Colon (tissue), 2 donors: ENCODE measurements at regions not wholly inside any gene's neighbourhood (a gene's known extent, or its start where the extent isn't known, plus 50 kb on each side); places are given as distances from the start of the nearest gene placed in this dataset.

Experiments
- FAIRE-seq: peaks from 2 replicates; lab custom pipeline; 2012; peaks lifted over from hg19 to GRCh38; lab: Jason Lieb, UNC
- donor health status: control.
- donor health status: control.

DNA sequence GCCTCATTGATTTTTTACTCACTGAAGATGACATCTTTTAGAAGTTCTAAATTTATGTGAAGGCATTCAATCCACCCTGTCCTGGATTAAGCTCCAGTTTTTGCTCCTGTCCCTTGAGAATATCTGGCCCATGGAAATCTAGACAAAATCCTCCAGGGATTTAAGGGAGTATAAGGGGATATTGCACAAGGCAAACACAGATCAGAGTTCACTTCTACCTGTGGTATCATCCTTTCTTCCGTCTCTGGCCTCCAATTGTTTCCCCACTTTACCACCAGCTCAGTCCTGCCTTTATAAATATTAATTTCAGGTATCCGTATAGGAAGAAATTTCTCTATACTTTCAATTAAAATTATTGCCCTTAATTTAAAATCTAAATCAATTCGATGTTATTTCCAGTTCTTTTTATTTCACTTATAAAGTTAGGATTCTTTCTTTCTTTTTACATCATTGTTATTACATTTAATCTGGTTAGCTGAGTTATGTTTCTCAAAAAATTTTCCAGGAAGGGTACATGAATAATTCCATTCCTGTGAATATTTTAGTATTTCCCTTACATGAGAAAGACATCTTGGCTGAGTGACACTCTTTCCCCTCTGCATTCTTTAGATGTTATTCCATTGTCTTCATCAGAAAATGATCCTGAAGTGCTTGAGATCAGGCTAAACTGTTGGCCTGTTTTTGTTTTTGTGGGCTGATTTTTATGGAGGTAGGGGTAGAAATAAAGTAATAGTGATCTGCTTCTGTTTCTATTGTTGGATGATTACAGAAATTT is 194.3 kb upstream of the MAP3K1 start:
- no peak for FAIRE-seq

DNA sequence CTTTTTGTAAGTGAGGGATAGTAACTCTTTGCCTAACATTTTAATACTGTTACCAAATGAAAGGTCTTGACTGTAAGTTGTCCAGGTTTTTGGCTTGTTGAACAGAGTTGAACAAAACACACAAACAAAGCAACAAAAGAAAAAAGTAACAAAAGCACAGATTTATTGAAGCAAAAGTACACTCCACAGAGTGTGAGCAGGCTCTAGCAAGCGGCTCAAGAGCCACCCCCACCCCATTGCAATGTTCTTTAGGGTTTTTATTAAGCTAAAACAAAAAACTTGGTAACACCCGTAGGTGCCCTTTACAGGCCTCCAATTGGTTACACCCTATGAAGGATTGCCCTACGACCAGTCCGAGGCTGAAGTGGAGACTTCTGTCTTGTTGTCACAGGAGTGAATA is 197.4 kb upstream of the MAP3K1 start:
- FAIRE-seq: no peak

DNA sequence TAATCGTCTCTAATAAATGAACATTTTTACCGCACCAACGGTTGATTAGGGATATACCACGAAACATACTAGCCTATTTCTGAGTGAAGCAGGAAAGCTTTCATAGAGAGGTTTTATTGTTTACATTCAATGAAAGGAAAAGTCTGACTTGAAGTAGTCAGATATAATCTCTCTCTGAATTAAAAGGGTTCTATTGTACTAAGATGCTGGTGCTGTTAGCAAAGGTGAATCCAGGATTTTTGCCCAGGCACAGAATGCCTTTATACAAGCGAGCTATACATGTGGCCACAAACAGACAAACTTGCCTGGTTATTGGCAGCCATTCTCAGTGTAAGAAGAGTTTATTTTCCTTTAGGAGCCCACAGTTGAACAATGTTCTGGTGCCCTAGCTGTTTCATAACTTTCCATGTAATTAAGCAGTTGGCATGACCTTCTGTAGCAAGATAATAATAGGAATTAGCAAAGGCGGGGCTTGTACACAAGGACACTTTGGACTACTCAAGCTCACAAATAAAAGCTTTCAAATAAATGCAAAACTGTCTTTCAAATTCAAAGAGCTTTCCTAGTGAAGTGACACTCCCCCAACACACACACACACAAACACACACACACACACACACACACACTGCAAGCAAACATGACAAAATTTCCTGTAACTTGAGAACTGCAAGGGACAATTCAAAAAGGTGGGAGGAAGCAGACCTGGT is 198.7 kb upstream of the MAP3K1 start:
- FAIRE-seq: no peak

DNA sequence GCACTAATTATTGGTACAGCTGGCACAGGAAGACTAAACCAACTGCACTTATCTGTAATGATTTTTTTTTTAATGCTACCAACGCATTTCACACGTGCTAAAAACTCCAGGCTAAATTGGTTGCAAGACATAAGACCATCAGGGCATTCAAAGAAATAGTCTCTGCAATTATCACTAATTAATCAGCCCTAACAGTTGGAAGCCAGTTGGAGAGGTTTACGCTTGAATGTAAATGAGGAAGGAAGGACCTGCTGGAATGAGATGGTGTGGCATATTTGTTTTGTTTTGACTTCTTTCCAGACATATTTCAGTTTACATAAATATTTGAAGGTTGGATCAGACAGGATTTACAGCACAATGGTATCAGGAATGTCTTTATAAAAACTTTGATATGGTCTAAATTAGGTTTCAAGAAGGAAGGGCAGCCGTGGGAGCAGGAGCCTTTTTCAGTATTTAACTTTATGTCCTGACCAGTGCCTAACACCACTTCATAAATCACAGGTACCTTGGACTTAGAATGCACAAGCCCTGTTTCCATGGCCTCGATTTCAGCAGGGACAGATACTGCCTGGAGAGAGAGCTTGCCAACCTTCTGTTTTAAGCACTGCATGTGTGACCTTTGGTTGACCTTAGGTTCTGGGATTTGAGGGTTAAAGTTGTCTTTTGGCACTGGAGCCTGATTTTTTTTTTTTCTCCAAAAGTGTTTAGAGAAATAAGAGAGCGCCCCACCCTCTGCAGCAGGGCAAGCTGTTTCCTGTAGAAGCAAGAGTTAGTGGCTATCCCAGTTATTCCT is 199.8 kb upstream of the MAP3K1 start:
- no peak for FAIRE-seq

DNA sequence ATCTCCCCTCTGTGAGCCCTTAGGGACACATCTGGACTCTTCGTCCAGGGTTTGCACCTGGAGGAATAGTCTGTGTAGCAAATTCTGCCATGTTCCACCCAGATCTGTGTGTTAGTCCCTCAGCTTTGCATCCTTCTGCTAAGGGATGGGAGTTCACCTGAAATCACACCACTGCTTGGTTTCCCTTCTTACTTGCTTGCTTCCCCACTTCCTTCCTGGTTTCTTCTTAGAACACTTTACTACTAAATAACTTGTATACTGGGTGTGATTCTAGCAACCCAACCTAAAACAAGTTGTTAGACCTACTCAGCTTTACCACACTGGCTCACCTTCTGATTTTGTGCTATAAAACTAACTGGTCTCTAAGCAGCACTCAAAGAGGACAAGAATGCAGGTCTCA is 202.6 kb upstream of the MAP3K1 start:
- no peak for FAIRE-seq

DNA sequence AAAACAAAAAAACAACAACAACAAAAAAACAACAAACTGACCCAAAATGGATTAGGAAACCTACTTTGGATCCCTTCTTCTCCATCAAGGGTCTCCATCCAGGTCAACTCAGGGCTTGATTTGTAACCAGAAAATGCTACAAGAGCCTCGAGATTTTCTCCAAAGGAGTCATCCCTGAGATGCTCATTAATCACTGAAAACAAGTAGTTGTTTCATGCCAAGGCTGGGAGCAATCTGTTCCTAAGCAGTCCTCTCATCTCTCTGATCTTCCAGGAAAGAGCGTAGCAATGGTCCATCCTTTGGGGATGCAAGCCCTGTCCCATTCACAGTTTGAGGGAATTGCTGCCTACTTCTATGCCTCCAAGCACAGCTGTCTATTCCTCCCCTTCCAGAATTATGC is 203.0 kb upstream of the MAP3K1 start:
- no peak for FAIRE-seq

DNA sequence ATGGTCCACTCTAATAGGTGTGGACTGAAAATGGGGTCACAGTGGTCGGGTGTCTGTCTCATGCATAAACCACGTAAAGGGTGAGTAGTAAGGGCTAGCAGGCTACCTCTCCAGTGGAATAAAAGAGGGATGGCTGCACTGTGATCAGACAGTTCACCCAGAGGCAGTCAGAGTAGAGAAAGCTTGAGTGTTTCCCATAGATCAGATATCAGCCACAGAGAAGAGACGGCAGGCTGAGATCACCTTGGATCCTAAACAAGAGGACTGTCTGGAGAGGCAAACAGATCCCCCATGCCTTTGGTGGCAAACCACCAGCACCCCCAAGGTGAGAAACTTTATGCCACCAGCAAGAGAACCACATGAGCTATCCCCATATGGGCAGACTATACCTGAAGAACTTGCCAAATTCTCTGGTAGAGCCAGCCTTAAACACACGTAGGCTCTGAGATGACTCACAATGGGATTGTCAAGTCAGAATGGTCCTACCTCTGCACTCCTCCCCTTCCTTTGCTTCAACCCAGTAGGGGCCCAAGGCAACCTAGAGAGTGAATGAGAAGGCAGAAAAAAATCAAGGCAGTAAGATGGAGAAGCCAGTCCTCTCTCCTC is 205.2 kb upstream of the MAP3K1 start:
- no peak for FAIRE-seq

DNA sequence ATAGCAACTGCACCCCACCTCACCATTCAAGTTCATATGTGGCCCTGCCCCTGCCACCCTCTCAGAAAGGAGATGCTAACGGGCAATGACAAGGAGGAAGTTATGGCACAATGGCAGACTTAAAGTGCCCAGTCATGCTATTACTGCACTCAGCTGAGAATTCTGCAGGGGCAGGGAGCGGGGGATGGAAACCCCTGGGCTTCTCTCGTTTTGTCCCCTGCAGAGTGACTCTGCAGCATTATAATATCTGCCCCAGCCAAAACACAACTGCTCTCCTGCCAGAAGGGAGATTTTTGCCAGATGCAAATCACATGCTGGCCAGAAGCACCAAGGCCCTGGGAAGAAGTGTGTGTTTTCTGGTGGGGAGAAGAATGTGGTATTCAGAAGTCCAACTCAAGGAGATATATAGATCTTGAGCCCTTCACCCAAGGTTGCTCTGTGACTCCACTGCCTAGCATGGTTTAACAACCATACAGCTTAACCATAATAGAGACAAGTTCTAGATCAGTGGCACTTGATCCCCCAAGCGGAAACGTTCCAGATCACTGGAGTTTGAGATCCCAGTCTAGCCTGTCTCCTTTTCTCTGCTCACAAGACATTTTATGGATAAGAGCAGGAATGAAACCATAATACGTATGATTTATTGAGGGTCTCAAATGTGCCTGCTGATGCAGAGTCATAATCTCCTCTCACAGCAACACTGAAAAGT is 207.0 kb upstream of the MAP3K1 start:
- FAIRE-seq: no peak

DNA sequence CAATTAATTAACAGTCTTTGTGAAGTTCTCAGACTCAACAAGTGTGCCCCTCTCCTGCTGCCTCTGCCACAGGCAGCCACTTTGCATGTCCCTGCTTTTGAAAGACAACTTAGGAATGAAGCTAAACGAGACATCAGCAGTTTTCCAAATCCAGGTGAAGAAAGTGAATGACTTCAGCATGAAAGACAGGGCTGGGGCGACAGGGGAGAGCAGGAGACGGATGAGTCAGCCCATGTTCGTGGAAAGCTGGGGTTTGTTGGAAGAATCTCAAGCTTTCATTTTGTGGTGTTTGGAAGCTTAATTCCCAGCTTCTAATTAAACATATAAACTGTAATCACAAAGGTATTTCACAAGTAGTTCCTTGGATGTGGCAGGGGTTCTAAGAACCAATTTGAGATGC is 207.8 kb upstream of the MAP3K1 start:
- FAIRE-seq: no peak

DNA sequence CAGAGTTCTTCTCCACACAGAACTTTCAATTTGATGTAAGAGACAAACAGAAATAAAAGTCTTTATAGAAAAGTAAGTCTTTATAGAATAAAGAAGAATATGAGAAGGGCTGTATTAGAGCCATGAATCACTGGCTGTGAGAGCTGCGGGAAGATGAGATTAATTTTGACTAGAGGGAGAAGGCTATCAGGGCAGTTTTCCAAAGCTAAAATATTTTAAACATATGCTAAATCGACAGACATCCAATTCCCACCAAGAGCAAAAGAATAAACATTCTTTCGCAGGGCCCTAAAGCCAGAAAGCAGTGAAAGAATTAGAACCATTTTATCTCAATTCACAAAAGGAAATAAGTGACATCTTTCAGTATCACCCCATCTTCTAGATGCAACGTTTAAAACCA is 208.3 kb upstream of the MAP3K1 start:
- FAIRE-seq: no peak

DNA sequence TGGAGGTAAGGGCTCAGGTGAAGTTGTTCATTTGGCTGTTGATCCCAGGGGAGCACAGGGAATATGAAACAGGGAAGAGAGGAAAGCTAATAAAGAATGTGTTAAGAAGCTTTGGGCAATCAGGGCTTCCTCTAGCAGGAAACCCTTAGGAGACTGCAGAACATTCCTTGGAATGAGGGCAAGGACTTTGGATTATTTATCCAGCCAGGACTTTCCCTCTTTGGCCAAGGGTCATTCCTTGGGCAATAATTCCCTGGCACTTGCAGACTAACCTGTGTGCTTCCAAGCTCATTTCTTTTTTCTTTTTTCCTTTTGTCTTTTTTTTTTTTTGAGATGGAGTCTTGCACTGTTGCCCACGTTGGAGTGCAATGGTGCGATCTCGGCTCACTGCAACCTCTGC is 209.2 kb upstream of the MAP3K1 start:
- FAIRE-seq: no peak

DNA sequence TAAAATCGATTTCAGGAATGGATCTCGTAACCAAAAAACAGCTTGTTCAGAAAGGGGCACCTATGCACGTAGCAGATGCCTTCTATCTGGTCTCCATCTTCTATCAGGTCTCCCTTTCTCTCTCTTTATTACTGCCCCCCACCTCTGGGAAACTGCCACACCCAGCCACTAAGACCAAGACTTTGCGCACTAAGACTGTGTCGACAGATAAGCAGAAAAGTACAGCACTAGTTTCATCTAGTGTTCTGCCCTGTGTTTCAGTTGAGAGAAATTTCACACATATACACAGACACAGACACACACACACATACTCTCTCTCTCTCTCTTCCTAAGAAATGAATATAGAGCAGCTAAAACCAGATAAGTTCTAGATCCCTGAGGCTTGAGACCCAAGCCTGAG is 210.1 kb upstream of the MAP3K1 start:
- FAIRE-seq: no peak

DNA sequence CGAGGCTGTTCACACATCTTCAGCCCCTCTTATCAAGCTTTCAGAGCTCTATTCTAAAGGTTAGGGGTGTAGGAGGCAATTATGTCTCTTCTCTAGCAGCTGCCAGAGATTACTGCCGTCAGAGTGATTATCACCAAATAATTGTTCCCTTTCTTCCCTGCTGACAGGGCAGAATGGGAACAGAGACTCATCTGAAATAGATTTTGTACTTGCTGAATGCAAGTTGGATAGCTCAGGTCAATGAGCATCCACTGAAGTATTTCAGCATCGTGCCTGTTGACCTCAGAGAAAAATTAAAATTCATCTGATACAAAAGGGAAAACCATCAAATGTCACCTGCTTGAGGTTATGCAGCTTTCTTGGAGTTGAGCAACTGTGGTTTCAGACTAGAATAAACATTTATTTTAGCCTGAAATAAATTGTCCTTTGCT is 213.7 kb upstream of the MAP3K1 start:
- FAIRE-seq: no peak

DNA sequence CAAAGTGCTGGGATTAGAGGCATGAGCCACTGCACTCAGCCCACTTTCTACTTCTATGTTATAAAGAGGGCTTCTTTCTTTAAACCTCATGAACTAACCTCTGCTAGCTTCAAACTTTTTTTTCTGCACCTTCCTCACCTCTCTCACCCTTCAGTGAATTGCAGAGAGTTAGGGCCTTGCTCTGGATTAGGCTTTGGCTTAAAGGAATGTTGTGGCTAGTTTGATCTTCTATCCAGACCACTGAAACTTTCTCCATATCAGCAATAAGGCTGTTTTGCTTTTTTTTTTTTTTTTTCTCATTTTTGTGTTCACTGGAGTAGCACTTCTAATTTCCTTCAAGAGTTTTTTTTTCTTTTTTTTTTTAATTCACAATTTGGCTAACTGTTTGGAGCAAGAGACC is 216.4 kb upstream of the MAP3K1 start:
- no peak for FAIRE-seq

DNA sequence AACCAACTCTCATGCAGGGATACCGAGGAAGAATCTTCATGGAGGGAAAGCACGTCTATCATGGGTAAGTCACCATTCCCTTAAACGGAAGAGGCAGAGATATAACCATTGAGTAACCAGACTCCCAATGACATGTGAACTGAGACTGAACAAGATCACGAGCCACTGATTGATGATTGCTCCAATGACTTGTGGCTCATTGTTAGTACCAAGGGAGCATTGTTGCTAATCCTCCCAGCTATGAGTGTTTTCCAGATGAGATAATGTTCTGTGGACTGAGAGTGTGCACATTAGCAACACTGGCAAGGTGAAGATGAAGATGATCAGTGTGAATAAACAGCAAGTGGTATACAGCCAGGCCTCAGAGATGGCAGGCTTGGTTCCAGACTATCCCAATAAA is 219.2 kb upstream of the MAP3K1 start:
- no peak for FAIRE-seq

DNA sequence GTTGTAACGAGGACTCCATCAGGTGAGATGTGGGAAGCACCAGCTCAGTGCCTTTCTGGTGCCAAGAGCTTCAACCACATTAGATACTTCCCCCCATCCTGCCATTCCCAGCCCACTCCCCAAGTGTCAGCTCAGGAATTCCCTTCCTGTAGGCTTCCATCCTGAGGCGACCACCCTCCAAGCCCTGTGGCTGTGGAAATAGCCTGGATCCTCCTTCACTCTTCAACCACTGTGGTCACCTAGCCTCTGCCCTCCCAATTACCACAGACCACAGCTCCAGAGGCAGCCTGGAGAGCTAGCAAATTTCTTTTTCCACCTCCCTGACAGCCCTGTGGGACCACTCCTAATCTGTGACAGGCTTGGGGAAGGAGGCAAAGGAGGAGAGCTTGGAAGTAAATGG is 219.8 kb upstream of the MAP3K1 start:
- no peak for FAIRE-seq

DNA sequence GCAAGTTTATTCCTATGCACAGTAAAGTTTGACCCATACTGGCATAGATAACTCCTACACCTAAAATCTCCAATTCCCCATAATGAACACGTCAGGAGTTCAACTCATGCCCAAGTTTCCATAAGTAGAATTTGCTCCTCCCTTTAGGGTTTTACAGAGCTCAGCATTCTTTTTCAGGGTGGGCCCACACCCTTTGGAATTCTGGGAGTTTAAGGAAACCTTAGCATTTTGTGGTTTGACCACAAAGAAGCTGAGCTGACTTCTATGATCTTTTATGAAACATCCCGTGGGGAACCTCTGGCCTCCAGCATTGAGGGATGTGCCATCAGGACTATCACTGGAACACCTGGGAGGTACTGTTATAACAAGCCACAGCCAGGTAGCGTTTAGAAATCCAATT is 220.6 kb upstream of the MAP3K1 start:
- FAIRE-seq: no peak

DNA sequence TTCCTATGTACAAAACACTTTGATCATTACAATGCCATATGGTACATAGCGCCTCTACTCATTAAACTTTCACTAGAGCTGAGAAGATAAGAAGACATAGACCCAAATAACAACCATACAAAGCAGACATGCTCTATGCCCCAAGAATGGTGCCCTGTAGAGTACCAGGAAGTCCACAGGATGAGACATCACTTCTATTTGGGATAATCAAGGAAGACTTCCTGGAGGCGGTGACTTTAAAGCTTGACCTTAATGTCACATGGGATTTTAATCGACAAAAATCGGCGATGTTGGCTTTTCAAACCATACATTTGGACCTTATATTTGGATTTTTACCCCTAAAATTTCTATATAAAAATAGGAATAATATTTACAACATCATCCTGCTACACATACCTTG is 224.3 kb upstream of the MAP3K1 start:
- no peak for FAIRE-seq

DNA sequence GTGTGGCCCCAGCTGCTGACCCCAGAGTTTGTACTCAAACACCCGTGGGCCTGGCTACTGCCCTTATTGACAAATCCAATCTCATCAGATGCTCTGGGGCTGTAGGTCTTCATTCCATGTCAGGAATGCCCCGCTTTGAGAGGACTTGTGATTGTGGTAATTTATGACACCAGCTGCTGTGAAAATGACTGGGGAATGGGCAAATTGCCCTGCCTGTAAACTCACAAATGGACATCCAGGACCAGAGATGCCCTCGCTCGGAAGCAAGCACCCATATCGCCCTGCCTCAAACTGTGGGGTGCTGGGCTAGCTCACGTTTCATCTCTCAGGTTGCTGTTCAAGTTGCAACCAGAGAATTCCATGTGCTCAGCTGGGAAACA is 225.9 kb upstream of the MAP3K1 start:
- FAIRE-seq: no peak

DNA sequence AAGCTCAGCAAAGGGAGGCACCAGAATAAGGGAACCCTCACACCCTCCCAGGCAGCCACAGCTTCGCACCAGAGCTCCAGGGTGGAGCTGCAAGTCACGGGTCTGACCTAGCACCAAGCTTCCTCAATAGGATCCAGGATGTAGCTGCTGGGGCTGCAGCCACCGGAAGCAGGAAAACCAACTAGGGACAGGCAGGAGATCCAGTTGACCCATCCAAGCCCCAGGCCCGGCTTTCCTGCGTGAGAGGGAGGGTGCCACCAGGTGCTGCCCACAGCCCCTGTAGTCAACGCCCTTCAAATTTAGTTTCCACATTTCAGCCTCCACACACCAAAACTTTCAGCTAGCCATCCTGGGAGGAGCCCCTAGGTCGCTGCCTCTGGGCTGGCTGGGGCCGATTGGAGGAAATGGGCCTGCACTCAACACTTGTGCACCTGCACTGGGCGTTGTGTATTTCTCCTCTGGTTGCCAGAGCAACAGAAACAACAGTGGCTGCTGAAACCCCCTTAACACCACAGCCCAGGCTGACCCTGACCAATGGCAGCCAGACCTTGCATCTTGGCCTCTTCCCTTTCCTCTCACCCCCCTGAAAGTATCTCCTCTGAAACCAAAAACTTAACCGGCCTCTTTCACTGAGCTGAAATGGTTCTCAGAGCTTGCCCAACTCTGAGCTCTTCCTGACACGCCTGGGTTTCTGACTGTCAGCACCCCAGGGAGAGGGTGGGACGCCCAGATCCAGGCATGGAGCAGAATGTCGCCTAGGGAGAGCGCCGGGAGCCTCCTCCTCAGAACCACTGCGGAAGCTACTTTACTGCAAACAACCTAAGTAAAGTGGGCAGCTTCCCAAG is 226.5 kb upstream of the MAP3K1 start:
- no peak for FAIRE-seq

DNA sequence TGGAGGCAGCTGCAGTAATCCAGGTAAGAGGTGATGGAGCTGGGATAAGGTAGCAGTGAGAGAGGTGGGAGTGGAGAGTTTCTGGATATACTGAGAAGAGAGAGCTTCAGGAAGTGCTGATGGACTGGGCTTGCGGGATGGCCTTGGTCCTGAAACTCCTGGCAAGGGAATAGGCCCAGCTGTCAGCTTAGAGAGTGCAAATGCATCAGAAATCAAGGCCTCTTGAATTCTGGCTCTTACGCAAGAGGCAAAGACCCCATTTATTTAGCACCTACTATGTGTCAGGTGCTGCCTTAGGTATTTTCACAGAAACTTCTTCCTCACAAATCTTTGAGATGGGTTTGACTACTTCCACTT is 227.2 kb upstream of the MAP3K1 start:
- FAIRE-seq: no peak
